Prostate gland (tissue), 2 donors: ENCODE measurements at regions not wholly inside any gene's neighbourhood (a gene's known extent, or its start where the extent isn't known, plus 50 kb on each side); places are given as distances from the start of the nearest gene placed in this dataset.

Source experiments
- POLR2A ChIP-seq: fragments of 450-650 bp; IDR thresholded peaks from one replicate; pipeline ENCODE4 v1.6.1; 2016; ENCODE audit warnings: antibody characterized with exemption, mild to moderate bottlenecking
- TF ChIP-seq, protein P1 (sequence below), 4 experiments: fragments of 200-600 bp in 2 of 4; fragments of 450-650 bp in 2 of 4; sonication (generic) in 2 of 4; IDR thresholded peaks; 1 replicate in 3 of 4; 2 replicates in 1 of 4; pipeline ENCODE4 v1.5.1; 2016 to 2019; ENCODE audit warnings: antibody characterized with exemption in 4 of 4, mild to moderate bottlenecking in 2 of 4, moderate library complexity in 2 of 4

DNA sequence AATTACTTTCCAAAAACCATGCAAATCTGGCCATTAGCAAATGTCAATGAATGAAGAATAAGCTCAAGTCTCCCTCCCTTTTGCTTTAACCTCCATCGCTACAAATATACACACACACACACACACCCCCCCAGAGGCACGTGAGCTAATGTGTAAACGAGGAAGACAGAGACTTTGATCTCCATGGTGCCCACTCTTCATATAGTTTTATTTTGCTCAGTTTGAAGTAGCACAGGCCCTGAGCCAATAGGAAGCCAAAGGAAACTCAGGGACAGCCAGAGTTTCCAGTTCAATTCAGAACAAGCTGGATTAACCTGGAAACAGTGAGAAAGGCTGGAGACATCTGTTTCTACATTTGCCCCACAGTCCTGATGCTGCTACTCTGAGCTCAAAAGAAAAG, 248.4 kb upstream of the MEIS1 start:
- no peak for TF ChIP-seq POLR2A
- TF ChIP-seq, protein P1, sequence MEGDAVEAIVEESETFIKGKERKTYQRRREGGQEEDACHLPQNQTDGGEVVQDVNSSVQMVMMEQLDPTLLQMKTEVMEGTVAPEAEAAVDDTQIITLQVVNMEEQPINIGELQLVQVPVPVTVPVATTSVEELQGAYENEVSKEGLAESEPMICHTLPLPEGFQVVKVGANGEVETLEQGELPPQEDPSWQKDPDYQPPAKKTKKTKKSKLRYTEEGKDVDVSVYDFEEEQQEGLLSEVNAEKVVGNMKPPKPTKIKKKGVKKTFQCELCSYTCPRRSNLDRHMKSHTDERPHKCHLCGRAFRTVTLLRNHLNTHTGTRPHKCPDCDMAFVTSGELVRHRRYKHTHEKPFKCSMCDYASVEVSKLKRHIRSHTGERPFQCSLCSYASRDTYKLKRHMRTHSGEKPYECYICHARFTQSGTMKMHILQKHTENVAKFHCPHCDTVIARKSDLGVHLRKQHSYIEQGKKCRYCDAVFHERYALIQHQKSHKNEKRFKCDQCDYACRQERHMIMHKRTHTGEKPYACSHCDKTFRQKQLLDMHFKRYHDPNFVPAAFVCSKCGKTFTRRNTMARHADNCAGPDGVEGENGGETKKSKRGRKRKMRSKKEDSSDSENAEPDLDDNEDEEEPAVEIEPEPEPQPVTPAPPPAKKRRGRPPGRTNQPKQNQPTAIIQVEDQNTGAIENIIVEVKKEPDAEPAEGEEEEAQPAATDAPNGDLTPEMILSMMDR (IDR thresholded peaks at IDR 0.05): no peak
